Muscle of back (tissue), 3 donors: ENCODE measurements at regions not wholly inside any gene's neighbourhood (a gene's known extent, or its start where the extent isn't known, plus 50 kb on each side); places are given as distances from the start of the nearest gene placed in this dataset.
"Not testable (repeated sequence)": the region's sequence is repeated elsewhere in the genome, so short reads cannot be mapped to it uniquely, and the experiment has no call there.

Source experiments
- DNase-seq, 3 donors: peaks; one replicate each; pipeline versions ENCODE4 v3.0.0 to v3.0.0-alpha.2; 2013

- no peak for DNase-seq
Measured at GRCh38 chr13:80835902-80836301, 495.0 kb upstream of the SPRY2 start.

- DNase-seq, result no peak
Measured at GRCh38 chr13:80830431-80830830, 489.5 kb upstream of the SPRY2 start.

- no peak for DNase-seq
Measured at GRCh38 chr13:80828759-80829158, 487.8 kb upstream of the SPRY2 start.

GRCh38 chr13:80825276-80825675, 484.4 kb upstream of the SPRY2 start:
- no peak for DNase-seq

- DNase-seq, result peak in 1 of 3 donors; percentile 53
Measured at GRCh38 chr13:80824229-80824628, 483.3 kb upstream of the SPRY2 start.

- DNase-seq, result peak in 1 of 3 donors; percentile 11
Measured at GRCh38 chr13:80823472-80823871, 482.5 kb upstream of the SPRY2 start.

GRCh38 chr13:80821466-80821865, 480.5 kb upstream of the SPRY2 start:
- DNase-seq, result no peak

- DNase-seq, result no peak
Measured at GRCh38 chr13:80817979-80818378, 477.1 kb upstream of the SPRY2 start.

- peak; percentile 54 to 90 (median 76) for DNase-seq
Measured at GRCh38 chr13:80814541-80814940, 473.6 kb upstream of the SPRY2 start.

GRCh38 chr13:80810294-80810693, 469.4 kb upstream of the SPRY2 start:
- not testable (repeated sequence) for DNase-seq

GRCh38 chr13:80802946-80803345, 462.0 kb upstream of the SPRY2 start:
- no peak for DNase-seq

- no peak for DNase-seq
Measured at GRCh38 chr13:80798576-80799133, 457.7 kb upstream of the SPRY2 start.

GRCh38 chr13:80787604-80788003, 446.7 kb upstream of the SPRY2 start:
- DNase-seq, result no peak

GRCh38 chr13:80783926-80784565, 443.1 kb upstream of the SPRY2 start:
- DNase-seq, result peak; percentile 36 to 80 (median 61)

- peak in 1 of 3 donors; percentile 31 for DNase-seq
Measured at GRCh38 chr13:80782441-80782840, 441.5 kb upstream of the SPRY2 start.

- no peak for DNase-seq
Measured at GRCh38 chr13:80778297-80778696, 437.4 kb upstream of the SPRY2 start.

GRCh38 chr13:80757694-80758093, 416.8 kb upstream of the SPRY2 start:
- no peak for DNase-seq

- DNase-seq, result peak in 2 of 3 donors; percentile 33 to 49
Measured at GRCh38 chr13:80755910-80756309, 415.0 kb upstream of the SPRY2 start.

- no peak for DNase-seq
Measured at GRCh38 chr13:80754441-80754840, 413.5 kb upstream of the SPRY2 start.

- peak; percentile 28 to 91 (median 69) for DNase-seq
Measured at GRCh38 chr13:80753866-80754265, 412.9 kb upstream of the SPRY2 start.

GRCh38 chr13:80751854-80752253, 410.9 kb upstream of the SPRY2 start:
- no peak for DNase-seq

- no peak for DNase-seq
Measured at GRCh38 chr13:80744147-80744914, 403.4 kb upstream of the SPRY2 start.

GRCh38 chr13:80742033-80742432, 401.1 kb upstream of the SPRY2 start:
- DNase-seq, result no peak
